PC-9 (cell line): ENCODE measurements at regions not wholly inside any gene's neighbourhood (a gene's known extent, or its start where the extent isn't known, plus 50 kb on each side); places are given as distances from the start of the nearest gene placed in this dataset.
A peak's percentile ranks its signal among the peaks of the same experiment; 100 is the strongest.

Experiments
- BruUV-seq: library from RNA; stranded (reverse); fragments of 400-500 nt; replicated peaks from 2 replicates; lab custom pipeline; 2021; lab: Mats Ljungman, UMichigan
- CTCF ChIA-PET: fragments of 300-600 bp; sonication (Branson Sonifier 250); formaldehyde crosslinking; loops from one replicate; lab custom pipeline; 2022; ENCODE audit warnings: antibody characterized with exemption; lab: Charles Lee
- POLR2A ChIA-PET: fragments of 300-600 bp; sonication (Branson Sonifier 250); formaldehyde crosslinking; loops from one replicate; lab custom pipeline; 2022; ENCODE audit warnings: antibody characterized with exemption; ENCODE audit not compliant: unreplicated experiment; lab: Charles Lee
- DNase-seq, 2 experiments: peaks; one replicate each; pipeline versions ENCODE4 v3.0.0 to v3.0.0-alpha.2; 2015 to 2022; ENCODE audit warnings: mixed read lengths in 1 of 2
- H2AFZ ChIP-seq: fragments of 200-600 bp; sonication (generic); 2 replicates; pipeline ENCODE4 v1.8.1; 2017; ENCODE audit warnings: antibody characterized with exemption
- H3F3A ChIP-seq: fragments of 200-600 bp; sonication (generic); 2 replicates; pipeline ENCODE4 v1.8.1; 2017; ENCODE audit warnings: antibody characterized with exemption, mild to moderate bottlenecking, low read depth; ENCODE audit not compliant: insufficient read depth
- H3K27ac ChIP-seq: fragments of 200-600 bp; sonication (generic); 2 replicates; pipeline ENCODE4 v1.6.1; 2016; ENCODE audit warnings: mixed run types
- H3K27me3 ChIP-seq: fragments of 200-600 bp; sonication (generic); 2 replicates; pipeline ENCODE4 v1.6.1; 2016; ENCODE audit warnings: low read depth, mixed run types; ENCODE audit not compliant: insufficient read depth
- H3K36me3 ChIP-seq: fragments of 200-600 bp; sonication (generic); 2 replicates; pipeline ENCODE4 v1.6.1; 2016; ENCODE audit warnings: low read depth, mixed run types
- H3K4me1 ChIP-seq: fragments of 200-600 bp; sonication (generic); replicated peaks from 2 replicates; pipeline ENCODE4 v1.6.1; 2016; ENCODE audit warnings: mixed run types; ENCODE audit not compliant: insufficient read depth
- H3K4me2 ChIP-seq: fragments of 200-600 bp; sonication (generic); 2 replicates; pipeline ENCODE4 v1.6.1; 2017; ENCODE audit warnings: mixed run types
- H3K4me3 ChIP-seq: fragments of 200-600 bp; sonication (generic); 2 replicates; pipeline ENCODE4 v1.6.1; 2016; ENCODE audit warnings: mixed run types
- H3K79me2 ChIP-seq: fragments of 200-600 bp; sonication (generic); 2 replicates; pipeline ENCODE4 v1.6.1; 2017; ENCODE audit warnings: low read depth, mixed run types
- H3K9me2 ChIP-seq: fragments of 200-600 bp; sonication (generic); 2 replicates; pipeline ENCODE4 v1.8.1; 2017; ENCODE audit warnings: mild to moderate bottlenecking; ENCODE audit not compliant: insufficient read depth
- H3K9me3 ChIP-seq: fragments of 200-600 bp; sonication (generic); 2 replicates; pipeline ENCODE4 v1.8.1; 2016; ENCODE audit warnings: low read depth; ENCODE audit not compliant: insufficient read depth
- H4K20me1 ChIP-seq: fragments of 200-600 bp; sonication (generic); 2 replicates; pipeline ENCODE4 v1.8.1; 2017; ENCODE audit not compliant: insufficient read depth
- CTCF ChIP-seq: fragments of 200-600 bp; sonication (generic); conservative IDR thresholded peaks from 2 replicates; pipeline ENCODE4 v1.6.1; 2017; ENCODE audit warnings: mixed run types, antibody characterized with exemption, mild to moderate bottlenecking, moderate library complexity
- EZH2 ChIP-seq: fragments of 200-600 bp; sonication (generic); IDR thresholded peaks from 2 replicates; pipeline ENCODE4 v1.8.0; 2017; ENCODE audit warnings: antibody characterized with exemption, low read depth
- intact Hi-C: fragments of 100-400 bp; cut with micrococcal nuclease; formaldehyde crosslinking; loops from one replicate; pipeline ENCODE4 v1.10.0; 2022; ENCODE audit not compliant: unreplicated experiment

- Histone ChIP-seq H3K27ac (no peak overlapping the region), H3K79me2 (no peaks in the 10 kb centered on the region), H3K36me3 (no peaks in the 10 kb centered on the region), H3K27me3 (no peaks in the 10 kb centered on the region), H3K4me2 (no peak overlapping the region), H3K4me1 (no peaks in the 10 kb centered on the region), H3K4me3 (no peak overlapping the region), H3F3A (no peaks in the 10 kb centered on the region), H3K9me3 (no peaks in the 10 kb centered on the region), H4K20me1 (no peaks in the 10 kb centered on the region), H2AFZ (no peak overlapping the region), H3K9me2 (no peaks in the 10 kb centered on the region)
- TF ChIP-seq EZH2 (no peak), CTCF (no peak)
- no TSS peak for BruUV-seq
- ChIA-PET POLR2A (no interaction called here), CTCF (no interaction called here)
- intact Hi-C loops = no loop called here
- DNase-seq = no peak
Measured at GRCh38 chr4:127204322-127204721, 428.4 kb upstream of the INTU start.

GRCh38 chr4:127209580-127210095 lies 423.1 kb upstream of the INTU start:
- H3K9me2 ChIP-seq = no peaks in the 10 kb centered on the region
- no peak overlapping the region for H3K4me3 ChIP-seq
- H3K27me3 ChIP-seq = no peaks in the 10 kb centered on the region
- H3K27ac ChIP-seq = no peak overlapping the region
- intact Hi-C loops = no loop called here
- BruUV-seq = no TSS peak
- H3K9me3 ChIP-seq = no peaks in the 10 kb centered on the region
- ChIA-PET CTCF (no interaction called here), POLR2A (interaction anchor here (0.6 kb wide), 1 partner anchor 16 kb away, joined by 9 read pairs; no protein-coding TSS in a partner anchor)
- no peak overlapping the region for H3K4me2 ChIP-seq
- no peaks in the 10 kb centered on the region for H3K4me1 ChIP-seq
- H3F3A ChIP-seq = no peaks in the 10 kb centered on the region
- H4K20me1 ChIP-seq = no peaks in the 10 kb centered on the region
- no peaks in the 10 kb centered on the region for H3K79me2 ChIP-seq
- H3K36me3 ChIP-seq = no peaks in the 10 kb centered on the region
- no peak for TF ChIP-seq EZH2
- TF ChIP-seq CTCF = no peak
- DNase-seq = no peak
- no peak overlapping the region for H2AFZ ChIP-seq

GRCh38 chr4:127210893-127211649 lies 421.7 kb upstream of the INTU start:
- H2AFZ ChIP-seq = no peak overlapping the region
- H3K4me2 ChIP-seq = no peak overlapping the region
- DNase-seq = peak in 1 of 2 experiments; percentile 15
- no peaks in the 10 kb centered on the region for H4K20me1 ChIP-seq
- intact Hi-C loops = no loop called here
- TF ChIP-seq EZH2 (no peak), CTCF (no peak)
- H3K9me2 ChIP-seq = no peaks in the 10 kb centered on the region
- BruUV-seq = no TSS peak
- no peaks in the 10 kb centered on the region for H3K79me2 ChIP-seq
- no peaks in the 10 kb centered on the region for H3K4me1 ChIP-seq
- no peak overlapping the region for H3K4me3 ChIP-seq
- H3K36me3 ChIP-seq = no peaks in the 10 kb centered on the region
- ChIA-PET CTCF (no interaction called here), POLR2A (no interaction called here)
- no peaks in the 10 kb centered on the region for H3K27me3 ChIP-seq
- H3K27ac ChIP-seq = no peak overlapping the region
- no peaks in the 10 kb centered on the region for H3K9me3 ChIP-seq
- H3F3A ChIP-seq = no peaks in the 10 kb centered on the region
